Stimulated activated naive CD8-positive, alpha-beta T cell treated with anti-CD3 and anti-CD28 coated beads, Interleukin-15, Interleukin-2, amounts not matched to agents 100 ng/mL and 50 ng/mL, for 24 hours (primary cell): ENCODE measurements at regions not wholly inside any gene's neighbourhood (a gene's known extent, or its start where the extent isn't known, plus 50 kb on each side); places are given as distances from the start of the nearest gene placed in this dataset.

Experiments
- H3K27ac Mint-ChIP-seq: one replicate; pipeline ENCODE4 v1.8.0; 2021; ENCODE audit warnings: mild to moderate bottlenecking, mixed read lengths
- H3K27me3 Mint-ChIP-seq: one replicate; pipeline ENCODE4 v1.8.0; 2021; ENCODE audit warnings: mixed read lengths
- H3K36me3 Mint-ChIP-seq: one replicate; pipeline ENCODE4 v1.8.0; 2021; ENCODE audit warnings: low read depth, mixed read lengths
- H3K4me1 Mint-ChIP-seq: one replicate; pipeline ENCODE4 v1.8.0; 2021; ENCODE audit warnings: low read depth, mixed read lengths
- H3K4me3 Mint-ChIP-seq: one replicate; pipeline ENCODE4 v1.8.0; 2021; ENCODE audit warnings: mild to moderate bottlenecking, mixed read lengths
- H3K9me3 Mint-ChIP-seq: one replicate; pipeline ENCODE4 v1.8.0; 2021; ENCODE audit warnings: mixed read lengths

DNA sequence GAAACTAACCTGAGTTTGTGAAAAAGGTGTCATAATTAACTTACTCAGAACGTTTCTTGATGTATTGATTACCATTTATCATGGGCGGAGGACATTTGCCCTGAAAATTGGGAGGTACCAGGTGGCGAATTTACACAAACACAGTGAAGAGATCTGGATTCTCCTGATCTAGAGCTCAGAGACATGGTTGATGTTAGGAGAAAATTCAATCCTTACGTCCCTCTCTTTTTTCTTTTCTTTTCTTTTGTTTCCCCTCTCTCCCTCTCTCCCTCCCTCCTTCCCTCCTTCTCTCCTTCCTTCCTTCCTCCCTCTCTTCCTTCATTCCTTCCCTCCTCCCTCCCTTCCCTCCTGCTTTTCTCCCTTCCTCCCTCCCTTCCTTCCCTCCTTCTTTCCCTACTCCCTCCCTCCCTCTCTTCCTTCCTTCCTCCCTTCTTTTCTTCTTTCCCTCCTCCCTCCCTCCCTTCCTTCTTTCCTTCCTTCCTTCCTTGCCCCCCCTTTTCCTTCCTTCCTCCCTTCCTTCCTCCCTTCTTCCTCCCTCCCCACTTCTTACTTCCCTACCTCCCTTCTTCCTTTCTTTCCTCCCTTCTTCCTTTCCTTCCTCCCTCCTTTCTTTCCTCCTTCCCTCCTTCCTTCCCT is 234.1 kb downstream of the OTOR start:
- H3K36me3 Mint-ChIP-seq = no peaks in the 10 kb centered on the region
- no peak overlapping the region for H3K4me3 Mint-ChIP-seq
- no peak overlapping the region for H3K27ac Mint-ChIP-seq
- H3K9me3 Mint-ChIP-seq = peaks cover 4% of the 10 kb centered on the region
- H3K4me1 Mint-ChIP-seq = no peaks in the 10 kb centered on the region
- no peaks in the 10 kb centered on the region for H3K27me3 Mint-ChIP-seq

- no peaks in the 10 kb centered on the region for H3K27me3 Mint-ChIP-seq
- no peaks in the 10 kb centered on the region for H3K9me3 Mint-ChIP-seq
- no peaks in the 10 kb centered on the region for H3K36me3 Mint-ChIP-seq
- no peak overlapping the region for H3K27ac Mint-ChIP-seq
- H3K4me1 Mint-ChIP-seq = no peaks in the 10 kb centered on the region
- H3K4me3 Mint-ChIP-seq = no peak overlapping the region
These were observed 236.3 kb downstream of the OTOR start for GRCh38 chr20:16984481-16984880.

DNA sequence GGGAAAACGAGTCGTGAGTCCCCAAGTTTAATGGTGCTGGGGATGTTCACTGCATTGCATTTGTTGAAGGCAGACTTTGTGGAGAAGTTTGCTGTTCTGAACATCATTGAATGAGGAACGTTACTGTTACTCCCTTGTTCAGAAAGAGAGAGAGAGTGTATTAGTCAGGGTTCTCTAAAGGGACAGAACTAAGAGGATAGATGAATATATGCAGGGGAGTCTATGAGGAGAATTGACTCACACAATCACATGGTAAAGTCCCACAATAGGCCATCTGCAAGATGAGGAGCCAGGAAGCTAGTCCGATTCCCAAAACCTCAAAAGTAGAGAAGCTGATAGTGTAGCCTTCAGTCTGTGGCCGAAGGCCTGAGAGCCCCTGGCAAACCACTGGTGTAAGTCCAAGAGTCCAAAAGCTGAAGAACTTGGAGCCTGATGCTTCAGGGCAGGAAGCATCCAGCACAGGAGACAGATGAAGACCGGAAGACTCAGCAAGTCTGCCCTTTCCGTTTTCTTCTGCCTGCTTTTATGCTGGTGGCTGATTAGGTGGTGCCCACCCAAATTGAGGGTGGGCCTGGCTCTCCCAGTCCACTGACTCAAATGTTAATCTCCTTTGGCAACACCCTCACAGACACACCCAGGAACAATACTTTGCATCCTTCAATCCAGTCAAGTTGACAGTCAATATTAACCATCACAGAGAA is 223.5 kb upstream of the PCSK2 start:
- peaks cover 3% of the 10 kb centered on the region for H3K9me3 Mint-ChIP-seq
- H3K4me1 Mint-ChIP-seq = no peaks in the 10 kb centered on the region
- H3K36me3 Mint-ChIP-seq = no peaks in the 10 kb centered on the region
- no peak overlapping the region for H3K27ac Mint-ChIP-seq
- no peaks in the 10 kb centered on the region for H3K27me3 Mint-ChIP-seq
- no peak overlapping the region for H3K4me3 Mint-ChIP-seq

- Mint-ChIP-seq H3K4me3 (no peak overlapping the region), H3K4me1 (no peaks in the 10 kb centered on the region), H3K36me3 (no peaks in the 10 kb centered on the region), H3K27ac (no peak overlapping the region), H3K9me3 (no peaks in the 10 kb centered on the region), H3K27me3 (no peaks in the 10 kb centered on the region)
These were observed 216.7 kb upstream of the PCSK2 start for GRCh38 chr20:17010181-17010580.

DNA sequence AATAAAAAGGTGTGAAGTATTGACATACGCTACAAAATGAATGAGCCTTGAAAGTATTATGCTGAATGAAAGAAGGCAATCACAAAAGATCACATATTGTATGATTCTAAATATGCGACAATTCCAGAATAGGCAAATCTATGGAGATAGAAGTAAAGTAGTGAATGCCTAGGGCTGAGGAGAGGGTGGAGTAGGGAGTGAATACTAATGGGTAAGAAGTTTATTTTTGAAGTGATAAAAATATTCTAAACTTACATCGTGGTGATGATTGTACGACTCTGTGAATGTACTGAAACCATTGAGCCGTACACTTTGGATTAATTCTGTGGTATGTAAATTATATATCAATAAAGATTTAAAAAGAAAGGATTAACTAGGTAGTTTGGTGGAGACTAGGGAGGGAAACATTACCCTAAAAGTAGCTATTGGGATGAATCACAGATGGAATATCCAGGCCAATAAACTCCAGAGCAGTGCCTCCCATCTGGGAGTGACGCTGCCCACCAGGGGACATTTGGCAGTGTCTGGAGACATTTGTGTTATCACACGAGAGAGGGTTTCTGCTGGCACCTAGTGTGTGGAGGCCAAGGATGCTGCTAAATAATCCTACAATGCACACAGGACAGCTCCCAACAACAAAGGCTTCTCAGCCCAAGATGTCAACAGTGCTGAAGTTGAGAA is 214.2 kb upstream of the PCSK2 start:
- no peaks in the 10 kb centered on the region for H3K27me3 Mint-ChIP-seq
- no peaks in the 10 kb centered on the region for H3K9me3 Mint-ChIP-seq
- no peaks in the 10 kb centered on the region for H3K4me1 Mint-ChIP-seq
- H3K4me3 Mint-ChIP-seq = no peak overlapping the region
- no peaks in the 10 kb centered on the region for H3K36me3 Mint-ChIP-seq
- no peak overlapping the region for H3K27ac Mint-ChIP-seq

DNA sequence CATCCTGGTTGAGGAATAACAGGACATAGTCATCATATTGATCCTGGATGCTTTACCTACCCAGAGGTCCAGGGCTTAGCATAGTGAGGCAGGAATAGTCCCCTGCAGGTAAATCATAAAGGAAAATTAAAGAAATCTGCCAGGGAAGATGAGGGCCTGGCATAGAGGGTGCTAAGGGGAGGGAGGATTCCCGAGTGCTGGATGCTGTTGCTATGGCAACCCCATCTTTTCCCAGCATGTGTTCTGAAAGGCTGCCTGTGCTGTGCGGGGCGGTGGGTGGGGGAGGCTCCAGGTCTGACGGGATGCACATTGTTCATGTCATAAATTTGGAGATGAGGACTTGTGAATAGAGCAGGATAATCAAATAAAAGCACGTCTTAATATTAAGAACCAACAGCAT is 212.6 kb upstream of the PCSK2 start:
- no peak overlapping the region for H3K4me3 Mint-ChIP-seq
- no peaks in the 10 kb centered on the region for H3K36me3 Mint-ChIP-seq
- no peaks in the 10 kb centered on the region for H3K4me1 Mint-ChIP-seq
- no peak overlapping the region for H3K27ac Mint-ChIP-seq
- H3K9me3 Mint-ChIP-seq = no peaks in the 10 kb centered on the region
- no peaks in the 10 kb centered on the region for H3K27me3 Mint-ChIP-seq

DNA sequence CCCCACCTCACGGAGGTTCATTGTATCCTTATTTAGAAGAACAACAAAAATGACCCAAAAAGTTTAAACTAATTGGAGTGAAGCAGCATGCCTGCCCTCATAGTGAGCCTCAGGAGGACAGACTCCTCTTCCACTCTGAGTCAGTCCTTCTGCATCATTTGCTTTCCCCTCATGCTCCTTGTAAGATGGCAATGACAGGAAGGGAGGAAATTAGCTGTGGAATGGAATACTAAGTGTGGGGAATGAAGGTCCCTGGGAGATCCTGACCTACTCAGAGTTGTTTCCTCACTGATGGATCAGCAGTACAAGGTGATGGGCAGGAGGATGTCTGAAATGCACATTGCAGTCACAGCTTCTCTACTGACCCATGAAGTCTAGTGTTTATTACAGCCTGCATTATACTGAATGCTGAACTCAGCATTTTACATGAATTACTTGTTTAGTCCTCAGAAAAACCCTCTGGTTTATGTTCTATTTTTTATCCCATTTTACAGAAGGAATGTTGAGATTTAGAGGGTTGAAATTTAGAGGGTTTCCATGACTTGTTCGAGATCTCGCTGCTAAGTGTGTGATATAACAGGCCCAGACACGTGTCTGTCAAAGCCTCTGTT is 212.0 kb upstream of the PCSK2 start:
- H3K9me3 Mint-ChIP-seq = no peaks in the 10 kb centered on the region
- no peaks in the 10 kb centered on the region for H3K4me1 Mint-ChIP-seq
- H3K4me3 Mint-ChIP-seq = no peak overlapping the region
- no peaks in the 10 kb centered on the region for H3K36me3 Mint-ChIP-seq
- H3K27me3 Mint-ChIP-seq = no peaks in the 10 kb centered on the region
- H3K27ac Mint-ChIP-seq = no peak overlapping the region

GRCh38 chr20:17017232-17017631 is 209.6 kb upstream of the PCSK2 start:
- Mint-ChIP-seq H3K27ac (no peak overlapping the region), H3K4me1 (no peaks in the 10 kb centered on the region), H3K27me3 (no peaks in the 10 kb centered on the region), H3K36me3 (no peaks in the 10 kb centered on the region), H3K9me3 (no peaks in the 10 kb centered on the region), H3K4me3 (no peak overlapping the region)

GRCh38 chr20:17021481-17021880 is 205.4 kb upstream of the PCSK2 start:
- Mint-ChIP-seq H3K9me3 (peaks cover under 1% of the 10 kb centered on the region), H3K4me3 (no peak overlapping the region), H3K36me3 (no peaks in the 10 kb centered on the region), H3K4me1 (no peaks in the 10 kb centered on the region), H3K27me3 (no peaks in the 10 kb centered on the region), H3K27ac (no peak overlapping the region)

- Mint-ChIP-seq H3K27me3 (no peaks in the 10 kb centered on the region), H3K27ac (no peak overlapping the region), H3K36me3 (no peaks in the 10 kb centered on the region), H3K4me1 (no peaks in the 10 kb centered on the region), H3K9me3 (peaks cover 7% of the 10 kb centered on the region), H3K4me3 (no peak overlapping the region)
These were observed 203.8 kb upstream of the PCSK2 start for GRCh38 chr20:17023036-17023435.

DNA sequence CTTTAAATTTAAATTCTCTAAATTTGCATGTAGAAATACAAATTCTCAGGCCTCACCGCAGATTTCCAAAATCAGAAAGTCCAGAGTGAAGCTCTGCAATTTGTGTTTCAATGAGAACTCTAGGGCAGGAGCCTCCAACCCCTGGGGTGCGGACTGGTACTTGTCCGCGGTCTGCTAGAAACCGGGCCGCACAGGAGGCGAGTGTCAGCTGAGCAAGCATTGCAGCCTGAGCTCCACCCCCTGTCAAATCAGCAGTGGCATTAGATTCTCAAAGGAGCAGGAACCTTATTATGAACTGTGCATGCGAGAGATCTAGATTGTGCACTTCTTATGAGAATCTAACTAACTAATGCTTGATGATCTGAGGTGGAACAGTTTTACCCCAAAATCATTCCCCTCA is 203.0 kb upstream of the PCSK2 start:
- H3K4me1 Mint-ChIP-seq = no peaks in the 10 kb centered on the region
- peaks cover 7% of the 10 kb centered on the region for H3K9me3 Mint-ChIP-seq
- H3K27me3 Mint-ChIP-seq = no peaks in the 10 kb centered on the region
- H3K4me3 Mint-ChIP-seq = no peak overlapping the region
- no peaks in the 10 kb centered on the region for H3K36me3 Mint-ChIP-seq
- no peak overlapping the region for H3K27ac Mint-ChIP-seq

DNA sequence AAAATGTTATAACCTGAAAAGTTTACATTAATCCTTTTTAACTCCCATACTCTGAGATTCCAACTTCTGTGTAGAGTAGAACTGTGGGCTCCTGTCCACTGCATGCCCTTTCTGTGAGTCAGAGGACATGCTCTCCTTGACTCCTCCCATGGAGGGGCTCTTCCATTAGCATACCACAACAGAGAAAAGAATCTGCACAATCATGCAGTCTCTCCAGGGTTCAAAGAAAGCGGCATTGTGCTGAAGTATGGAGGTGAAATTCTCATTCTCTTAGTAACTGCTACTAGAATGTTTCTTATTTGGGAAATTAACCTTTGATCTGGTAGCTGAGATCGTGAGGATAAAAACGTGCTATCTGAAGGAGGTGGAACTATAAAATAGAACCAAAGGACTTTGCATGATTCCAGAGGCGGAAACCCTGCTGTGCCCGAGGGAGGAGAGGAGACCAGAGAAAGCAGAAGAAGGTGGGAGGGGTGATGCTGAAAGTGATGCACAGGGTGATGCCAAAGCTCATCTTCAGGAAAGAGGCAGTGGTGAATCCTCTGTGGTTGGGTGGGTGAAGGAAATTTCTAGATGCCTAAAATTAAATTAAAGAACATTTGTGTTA is 202.2 kb upstream of the PCSK2 start:
- Mint-ChIP-seq H3K27me3 (no peaks in the 10 kb centered on the region), H3K9me3 (peaks cover 7% of the 10 kb centered on the region), H3K36me3 (no peaks in the 10 kb centered on the region), H3K4me3 (no peak overlapping the region), H3K4me1 (no peaks in the 10 kb centered on the region), H3K27ac (no peak overlapping the region)

- Mint-ChIP-seq H3K9me3 (peaks cover 7% of the 10 kb centered on the region), H3K27me3 (no peaks in the 10 kb centered on the region), H3K36me3 (no peaks in the 10 kb centered on the region), H3K4me1 (no peaks in the 10 kb centered on the region), H3K4me3 (no peak overlapping the region), H3K27ac (no peak overlapping the region)
These were observed 200.5 kb upstream of the PCSK2 start for GRCh38 chr20:17026346-17026745.

DNA sequence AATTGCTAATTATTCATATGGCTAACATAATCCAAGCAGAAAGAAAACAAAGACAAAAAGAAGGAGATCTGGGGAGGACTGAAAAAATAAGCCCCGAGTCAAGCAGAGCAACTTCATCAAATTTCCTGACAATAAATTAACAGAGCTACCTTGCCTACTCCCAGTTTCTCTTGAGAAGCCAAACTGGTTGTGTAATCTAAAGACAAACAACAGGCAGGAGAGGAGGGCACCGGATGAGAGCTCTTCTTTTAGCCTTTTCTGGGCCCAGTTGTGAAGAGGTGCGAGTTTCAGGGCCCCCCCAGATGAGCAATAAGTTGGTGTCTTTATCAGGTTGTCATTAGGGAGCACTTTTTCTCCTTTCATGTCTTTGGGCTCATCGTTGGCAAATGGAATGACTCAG is 197.1 kb upstream of the PCSK2 start:
- H3K36me3 Mint-ChIP-seq = no peaks in the 10 kb centered on the region
- H3K9me3 Mint-ChIP-seq = peaks cover 15% of the 10 kb centered on the region
- H3K27ac Mint-ChIP-seq = no peak overlapping the region
- H3K4me1 Mint-ChIP-seq = no peaks in the 10 kb centered on the region
- no peak overlapping the region for H3K4me3 Mint-ChIP-seq
- H3K27me3 Mint-ChIP-seq = no peaks in the 10 kb centered on the region

- Mint-ChIP-seq H3K4me1 (no peaks in the 10 kb centered on the region), H3K4me3 (no peak overlapping the region), H3K9me3 (peaks cover 11% of the 10 kb centered on the region), H3K36me3 (no peaks in the 10 kb centered on the region), H3K27ac (no peak overlapping the region), H3K27me3 (no peaks in the 10 kb centered on the region)
These were observed 190.3 kb upstream of the PCSK2 start for GRCh38 chr20:17036541-17036940.
